ENCODE measurements at regions not wholly inside any gene's neighbourhood (a gene's known extent, or its start where the extent isn't known, plus 50 kb on each side); places are given as distances from the start of the nearest gene placed in this dataset.

GRCh38 chr13:76024151-76024550 is 388.0 kb downstream of the LMO7 start:
- no peaks in the 10 kb centered on the region for H3K4me1 ChIP-seq
- intact Hi-C loops (cut with DNase I), result no loop called here
- no peak overlapping the region for H3K4me3 ChIP-seq
- no peak for DNase-seq (ENCODE audit: low spot score in 2 of 2)
- no peaks in the 10 kb centered on the region for H3K27me3 ChIP-seq
- no peaks in the 10 kb centered on the region for H3K36me3 ChIP-seq
- no peak for TF ChIP-seq CTCF (IDR thresholded peaks at IDR 0.05)
- no peaks in the 10 kb centered on the region for H3K9me3 ChIP-seq
- no peak overlapping the region for H3K27ac ChIP-seq

- H3K4me3 ChIP-seq, result no peak overlapping the region
- no peaks in the 10 kb centered on the region for H3K4me1 ChIP-seq
- DNase-seq (ENCODE audit: low spot score in 2 of 2), result no peak
- intact Hi-C loops (cut with DNase I), result no loop called here
- H3K27ac ChIP-seq, result no peak overlapping the region
- H3K36me3 ChIP-seq, result no peaks in the 10 kb centered on the region
- H3K9me3 ChIP-seq, result no peaks in the 10 kb centered on the region
- TF ChIP-seq CTCF (IDR thresholded peaks at IDR 0.05), result no peak
- H3K27me3 ChIP-seq, result no peaks in the 10 kb centered on the region
Observed at GRCh38 chr13:76023652-76024051, 387.5 kb downstream of the LMO7 start.

GRCh38 chr13:76020421-76020955 is 384.4 kb downstream of the LMO7 start:
- intact Hi-C loops (cut with DNase I), result no loop called here
- Histone ChIP-seq H3K4me3 (no peak overlapping the region), H3K9me3 (no peaks in the 10 kb centered on the region), H3K36me3 (no peaks in the 10 kb centered on the region), H3K27me3 (no peaks in the 10 kb centered on the region), H3K27ac (no peak overlapping the region), H3K4me1 (no peaks in the 10 kb centered on the region)
- TF ChIP-seq CTCF (IDR thresholded peaks at IDR 0.05), result no peak
- no peak for DNase-seq (ENCODE audit: low spot score in 2 of 2)

GRCh38 chr13:76019421-76020044 is 383.4 kb downstream of the LMO7 start:
- Histone ChIP-seq H3K9me3 (no peaks in the 10 kb centered on the region), H3K4me3 (no peak overlapping the region), H3K36me3 (no peaks in the 10 kb centered on the region), H3K27ac (no peak overlapping the region), H3K4me1 (peaks cover 0 to 2% of the 10 kb centered on the region in 2 donors), H3K27me3 (no peaks in the 10 kb centered on the region)
- intact Hi-C loops (cut with DNase I), result loop anchor here (10.0 kb wide), 3 partner anchors 145 to 865 kb away; partner anchors contain the start of gene KCTD12
- no peak for DNase-seq (ENCODE audit: low spot score in 2 of 2)
- no peak for TF ChIP-seq CTCF (IDR thresholded peaks at IDR 0.05)

GRCh38 chr13:76017861-76018556 is 381.9 kb downstream of the LMO7 start:
- Histone ChIP-seq H3K27ac (no peak overlapping the region), H3K9me3 (no peaks in the 10 kb centered on the region), H3K27me3 (no peaks in the 10 kb centered on the region), H3K36me3 (no peaks in the 10 kb centered on the region), H3K4me3 (no peak overlapping the region), H3K4me1 (peaks cover 0 to 6% of the 10 kb centered on the region in 2 donors)
- DNase-seq (ENCODE audit: low spot score in 2 of 2), result no peak
- TF ChIP-seq CTCF (IDR thresholded peaks at IDR 0.05), result no peak
- intact Hi-C loops (cut with DNase I), result loop anchor here (10.0 kb wide), 3 partner anchors 143 to 867 kb away; partner anchors contain the start of gene KCTD12

Data from ascending aorta (tissue), 2 donors.